Embryonic facial prominence (tissue), 1 donor: ENCODE measurements at regions not wholly inside any gene's neighbourhood (a gene's known extent, or its start where the extent isn't known, plus 50 kb on each side); places are given as distances from the start of the nearest gene placed in this dataset.

Source experiments
- DNase-seq: peaks from one replicate; pipeline ENCODE4 v3.0.0-alpha.2; 2016; ENCODE audit errors: extremely low spot score

GRCh38 chr12:28937196-28937595 is 211.9 kb upstream of the FAR2 start:
- DNase-seq, result no peak

GRCh38 chr12:28938056-28938455 is 211.0 kb upstream of the FAR2 start:
- DNase-seq, result no peak

GRCh38 chr12:28938581-28939235 is 210.4 kb upstream of the FAR2 start:
- no peak for DNase-seq

DNA sequence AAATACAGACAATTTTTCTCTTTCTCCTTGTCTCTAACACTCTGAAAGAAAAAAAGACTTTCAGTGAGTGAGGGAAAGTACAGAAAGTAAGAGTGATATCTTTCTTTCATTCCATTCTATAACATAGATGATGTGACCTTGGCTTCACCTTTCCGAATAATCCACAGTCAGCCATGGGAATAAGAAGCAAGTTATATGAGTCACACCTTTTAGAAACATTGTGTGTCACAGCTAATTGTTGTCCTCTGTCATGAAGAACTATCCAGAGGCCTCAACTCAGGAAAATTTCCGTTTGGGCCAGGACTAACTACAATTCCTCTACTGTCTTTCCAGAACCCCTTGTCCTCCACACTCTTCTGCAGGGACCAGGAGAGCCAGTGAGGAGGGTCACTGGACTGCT is 209.7 kb upstream of the FAR2 start:
- DNase-seq, result no peak

DNA sequence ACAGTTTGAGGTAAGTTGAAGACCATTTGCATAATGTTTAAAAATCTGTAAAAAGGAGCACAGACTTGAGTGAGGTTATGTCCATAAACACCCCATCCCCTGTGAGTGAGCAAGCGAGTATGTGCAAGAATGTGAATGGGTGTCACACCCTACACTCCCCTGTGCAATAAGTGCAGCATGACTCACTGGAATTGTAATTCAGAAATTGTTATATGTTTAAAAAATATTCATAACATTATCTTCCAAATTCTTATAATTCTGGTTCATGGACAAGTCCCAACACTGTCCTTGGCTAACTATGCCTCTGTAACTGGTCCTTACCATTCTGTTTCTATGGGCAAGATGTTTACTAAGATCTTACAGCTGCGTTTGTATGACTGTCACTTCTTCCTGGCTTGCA is 207.8 kb upstream of the FAR2 start:
- no peak for DNase-seq

DNA sequence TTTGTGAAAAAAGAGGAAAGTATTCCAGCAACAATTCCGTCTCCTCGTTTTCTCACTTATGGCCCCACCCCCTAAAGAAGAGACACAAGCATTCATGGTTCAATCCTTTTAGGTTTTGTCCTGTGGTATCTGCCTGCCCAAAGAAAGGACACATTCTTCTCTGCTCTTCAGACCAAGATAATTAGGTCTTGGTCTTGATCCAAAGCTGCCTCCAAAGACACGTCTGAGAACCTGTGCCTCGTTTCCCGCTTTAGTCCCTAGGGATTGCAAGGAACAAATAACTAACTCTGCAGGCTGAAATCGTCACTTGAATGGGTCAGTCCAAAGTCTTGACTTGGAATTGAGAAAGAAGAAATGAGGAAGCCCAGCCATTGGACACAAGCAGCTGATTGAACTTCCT is 202.7 kb upstream of the FAR2 start:
- DNase-seq, result no peak

GRCh38 chr12:28948685-28949084 is 200.4 kb upstream of the FAR2 start:
- DNase-seq, result no peak

DNA sequence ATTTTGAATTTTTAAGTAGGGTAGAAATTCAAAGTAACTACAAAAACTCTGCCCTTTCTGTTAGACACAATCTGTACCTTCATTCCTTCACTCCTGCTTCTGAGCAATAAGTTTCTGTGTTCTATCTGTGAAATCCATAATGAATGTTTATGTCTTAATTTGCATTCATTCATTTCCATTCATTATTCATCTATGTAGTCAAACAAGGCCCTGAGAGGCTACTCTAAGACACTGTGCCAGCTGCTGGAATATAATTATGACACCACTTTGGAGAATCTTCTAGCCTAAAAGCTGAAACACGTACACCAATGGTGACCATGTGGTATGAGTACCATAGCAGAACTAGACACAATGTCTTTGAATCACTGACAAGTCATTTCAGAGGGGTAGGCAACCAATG is 199.9 kb upstream of the FAR2 start:
- no peak for DNase-seq

- no peak for DNase-seq
These were observed 199.0 kb upstream of the FAR2 start for GRCh38 chr12:28950049-28950448.

- no peak for DNase-seq
These were observed 197.1 kb upstream of the FAR2 start for GRCh38 chr12:28951935-28952334.

DNA sequence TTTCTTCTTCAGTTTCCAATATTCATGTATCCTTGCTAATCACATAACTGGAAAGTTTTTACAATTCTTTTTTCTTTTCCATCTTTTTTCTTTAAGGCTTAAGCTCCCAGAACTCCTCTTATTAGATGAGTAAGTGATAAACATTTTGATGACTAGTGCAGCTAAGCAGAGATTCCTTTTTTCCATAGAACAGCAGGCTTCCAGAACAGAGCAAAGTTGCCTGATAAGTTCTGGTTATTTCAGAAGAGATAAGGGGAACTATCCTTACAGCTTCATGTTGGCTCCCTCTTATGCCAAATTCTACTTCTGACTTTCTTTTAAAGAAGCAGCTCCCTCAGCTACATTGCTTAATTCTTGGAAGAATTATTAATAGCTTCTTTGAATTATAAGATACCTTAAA is 194.7 kb upstream of the FAR2 start:
- DNase-seq, result no peak

DNA sequence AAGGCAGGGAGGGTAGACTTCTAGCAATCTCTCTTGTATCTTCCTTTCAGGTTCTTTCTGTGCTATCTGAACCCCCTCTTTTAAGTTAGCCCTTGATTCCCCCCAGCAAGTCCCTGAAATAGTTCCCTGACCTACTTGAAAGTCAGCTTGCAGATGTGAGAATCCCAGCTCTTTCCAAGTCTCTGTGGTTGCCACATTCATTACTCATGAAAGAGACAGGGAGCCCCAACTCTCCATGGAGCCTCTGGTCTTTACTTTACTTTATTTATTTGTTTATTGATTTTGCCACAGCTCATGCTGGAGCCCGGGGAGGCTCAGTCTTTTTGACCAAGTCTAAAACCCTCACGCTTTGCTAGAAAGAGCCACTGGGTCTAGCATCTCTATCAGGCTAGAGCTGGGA is 193.6 kb upstream of the FAR2 start:
- no peak for DNase-seq

DNA sequence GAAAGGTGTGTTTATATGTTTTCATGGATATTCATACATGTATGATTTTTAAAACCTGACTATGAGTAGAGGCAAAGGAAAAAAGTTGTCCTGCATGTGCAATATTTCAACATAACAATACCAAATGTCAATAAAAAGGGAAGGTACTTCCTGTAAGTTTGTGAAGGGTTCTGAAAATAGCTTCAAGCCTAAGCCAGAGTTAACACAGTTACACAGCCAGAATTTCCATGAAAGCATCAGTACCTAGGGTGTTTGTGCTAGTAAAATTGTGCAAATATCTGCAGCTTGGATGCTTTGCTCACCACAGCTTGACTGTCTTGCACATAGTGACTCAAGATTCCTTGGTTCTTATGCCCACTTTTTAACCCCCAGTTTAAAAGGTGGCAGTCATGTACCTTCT is 193.1 kb upstream of the FAR2 start:
- DNase-seq, result no peak

DNA sequence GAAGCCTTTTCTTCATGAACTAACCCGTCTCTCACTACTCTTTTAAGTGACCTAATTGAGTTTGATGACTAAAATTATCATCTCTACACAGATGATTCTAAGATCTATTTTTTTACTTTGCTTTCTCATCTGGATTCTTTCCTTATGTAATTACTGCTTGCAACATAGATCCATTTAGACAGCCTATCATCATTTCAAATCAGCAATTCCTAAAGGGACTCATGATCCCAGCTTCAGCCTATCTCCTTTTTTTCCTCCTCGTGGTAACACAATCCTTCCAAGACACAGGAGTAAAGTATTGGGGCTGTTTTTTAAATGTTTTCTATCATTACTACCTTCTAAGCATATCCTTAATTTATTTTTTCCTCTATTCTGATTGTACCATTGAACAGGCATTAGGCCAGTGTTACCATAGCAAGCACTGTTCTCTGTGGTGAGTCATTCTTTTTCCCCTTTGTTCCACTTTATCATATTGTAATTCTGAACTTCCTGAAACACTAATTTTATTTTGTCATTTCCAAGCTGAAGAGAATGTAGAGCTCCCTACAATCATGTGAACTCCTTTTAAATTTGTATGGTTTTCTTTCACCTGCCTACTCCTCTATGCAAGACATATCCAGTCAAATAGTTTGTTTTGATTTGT is 190.4 kb upstream of the FAR2 start:
- DNase-seq, result no peak

DNA sequence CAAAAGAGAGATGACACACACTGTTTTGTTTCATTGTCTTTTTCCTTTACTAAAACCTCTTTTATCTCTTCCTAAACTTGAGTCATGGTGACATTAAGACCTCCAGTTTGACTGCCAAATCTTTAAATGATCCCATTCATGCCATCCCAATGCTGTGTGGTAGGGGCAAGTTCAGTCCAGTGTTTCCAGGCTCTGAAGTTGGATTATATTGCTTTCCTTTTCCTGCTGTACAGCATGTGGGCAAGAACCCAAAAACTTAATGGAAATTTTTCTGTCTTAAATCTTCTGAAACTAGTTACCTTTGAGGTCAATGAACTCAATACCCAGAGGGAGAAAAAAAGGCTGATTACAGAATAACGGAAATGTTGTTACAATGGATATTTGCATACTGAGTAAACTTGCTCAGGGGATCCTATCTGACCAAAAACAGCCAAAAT is 187.1 kb upstream of the FAR2 start:
- no peak for DNase-seq

GRCh38 chr12:28963554-28963953 is 185.5 kb upstream of the FAR2 start:
- DNase-seq, result no peak

GRCh38 chr12:28966046-28966780 is 182.9 kb upstream of the FAR2 start:
- no peak for DNase-seq

GRCh38 chr12:28967426-28967825 is 181.7 kb upstream of the FAR2 start:
- DNase-seq, result no peak

DNA sequence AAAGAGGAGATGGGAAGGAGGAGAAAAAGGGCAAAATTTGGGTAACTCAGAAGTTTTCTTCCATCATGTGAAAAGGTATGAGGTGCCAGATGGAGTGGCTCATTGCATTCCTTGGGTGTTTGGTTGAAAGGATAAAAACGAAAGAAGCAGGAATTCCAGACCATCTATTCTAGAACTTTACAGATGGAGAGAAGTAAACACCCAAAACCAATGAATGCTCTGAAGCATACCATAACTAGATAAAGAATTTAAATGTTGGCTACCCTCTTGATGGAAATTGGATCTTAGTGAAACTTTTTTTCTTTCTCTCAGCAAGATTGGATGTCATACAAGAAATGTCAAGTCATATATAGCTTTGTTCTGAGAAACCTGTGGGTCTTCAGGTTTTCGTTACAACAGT is 175.6 kb upstream of the FAR2 start:
- no peak for DNase-seq

GRCh38 chr12:28974166-28974565 is 174.9 kb upstream of the FAR2 start:
- no peak for DNase-seq

GRCh38 chr12:28974883-28975282 is 174.2 kb upstream of the FAR2 start:
- no peak for DNase-seq

DNA sequence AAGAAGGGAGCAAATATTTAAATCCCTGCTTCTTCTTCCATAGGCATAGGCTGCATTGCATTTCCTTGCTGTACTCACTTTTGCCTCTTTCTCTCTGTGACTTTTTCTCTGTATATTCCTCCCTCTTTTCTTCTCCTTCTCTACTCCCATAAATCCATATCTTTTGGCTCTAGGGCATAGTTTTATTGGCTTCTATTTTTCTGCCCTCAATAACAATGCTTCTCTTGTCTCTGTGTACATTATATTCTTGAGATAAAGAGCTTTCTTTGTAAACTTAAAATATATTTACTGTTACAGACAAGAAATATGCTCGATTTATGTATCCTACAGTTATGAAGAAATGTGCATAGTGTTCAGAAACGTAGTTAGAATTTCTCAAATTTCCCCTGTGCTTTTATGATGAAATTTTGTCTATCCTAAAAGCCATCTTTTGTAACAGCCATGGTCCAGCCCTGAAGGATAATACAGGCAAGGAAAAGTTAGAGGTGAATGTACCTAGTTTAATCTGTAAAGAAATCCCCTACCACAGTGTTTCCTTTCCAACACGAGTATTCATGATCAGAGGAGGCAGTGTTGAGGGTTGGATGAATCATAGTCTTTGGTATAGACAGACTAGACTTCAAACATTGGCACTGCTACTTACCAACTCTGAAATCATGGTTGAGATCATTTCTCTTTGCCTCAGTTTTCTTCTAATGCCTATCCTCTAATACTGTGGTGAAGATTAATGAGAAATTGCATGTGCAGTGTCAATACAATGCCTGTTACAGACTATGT is 173.3 kb upstream of the FAR2 start:
- no peak for DNase-seq
